ENCODE measurements at regions not wholly inside any gene's neighbourhood (a gene's known extent, or its start where the extent isn't known, plus 50 kb on each side); places are given as distances from the start of the nearest gene placed in this dataset.

- TF ChIP-seq SIN3A (IDR thresholded peaks at IDR 0.05; ENCODE audit: borderline replicate concordance, insufficient read depth, low read length) (no peak), TAF1 (IDR thresholded peaks at IDR 0.05; ENCODE audit: borderline replicate concordance, insufficient read depth, low read length) (no peak), FOXP2 (optimal IDR thresholded peaks at IDR 0.05; ENCODE audit: borderline replicate concordance, extremely low read depth, extremely low read length, insufficient read depth) (no peak), POLR2AphosphoS5 (IDR thresholded peaks at IDR 0.05; ENCODE audit: low read depth, low read length) (no peak), REST (IDR thresholded peaks at IDR 0.05; ENCODE audit: insufficient read depth in 1 of 2, low read depth in 2 of 2, low read length in 2 of 2) (no peak)
These were observed 317.6 kb upstream of the PIK3R1 start for GRCh38 chr5:67897980-67898379.

GRCh38 chr5:67897431-67897830 is 318.1 kb upstream of the PIK3R1 start:
- TF ChIP-seq FOXP2 (optimal IDR thresholded peaks at IDR 0.05; ENCODE audit: borderline replicate concordance, extremely low read depth, extremely low read length, insufficient read depth) (no peak), SIN3A (IDR thresholded peaks at IDR 0.05; ENCODE audit: borderline replicate concordance, insufficient read depth, low read length) (no peak), POLR2AphosphoS5 (IDR thresholded peaks at IDR 0.05; ENCODE audit: low read depth, low read length) (no peak), TAF1 (IDR thresholded peaks at IDR 0.05; ENCODE audit: borderline replicate concordance, insufficient read depth, low read length) (no peak), REST (IDR thresholded peaks at IDR 0.05; ENCODE audit: insufficient read depth in 1 of 2, low read depth in 2 of 2, low read length in 2 of 2) (no peak)

GRCh38 chr5:67896930-67897313 is 318.6 kb upstream of the PIK3R1 start:
- no peak for TF ChIP-seq POLR2AphosphoS5 (IDR thresholded peaks at IDR 0.05; ENCODE audit: low read depth, low read length)
- TF ChIP-seq TAF1 (IDR thresholded peaks at IDR 0.05; ENCODE audit: borderline replicate concordance, insufficient read depth, low read length), result no peak
- no peak for TF ChIP-seq SIN3A (IDR thresholded peaks at IDR 0.05; ENCODE audit: borderline replicate concordance, insufficient read depth, low read length)
- no peak for TF ChIP-seq FOXP2 (optimal IDR thresholded peaks at IDR 0.05; ENCODE audit: borderline replicate concordance, extremely low read depth, extremely low read length, insufficient read depth)
- no peak for TF ChIP-seq REST (IDR thresholded peaks at IDR 0.05; ENCODE audit: insufficient read depth in 1 of 2, low read depth in 2 of 2, low read length in 2 of 2)

- TF ChIP-seq REST (IDR thresholded peaks at IDR 0.05; ENCODE audit: insufficient read depth in 1 of 2, low read depth in 2 of 2, low read length in 2 of 2) (no peak), POLR2AphosphoS5 (IDR thresholded peaks at IDR 0.05; ENCODE audit: low read depth, low read length) (no peak), SIN3A (IDR thresholded peaks at IDR 0.05; ENCODE audit: borderline replicate concordance, insufficient read depth, low read length) (no peak), TAF1 (IDR thresholded peaks at IDR 0.05; ENCODE audit: borderline replicate concordance, insufficient read depth, low read length) (no peak), FOXP2 (optimal IDR thresholded peaks at IDR 0.05; ENCODE audit: borderline replicate concordance, extremely low read depth, extremely low read length, insufficient read depth) (no peak)
These were observed 319.1 kb upstream of the PIK3R1 start for GRCh38 chr5:67896311-67896929.

Measured in PFSK-1 (cell line).